SK-N-SH treated with all-trans-retinoic acid at 6 μM for 48 hours (cell line): ENCODE measurements at regions not wholly inside any gene's neighbourhood (a gene's known extent, or its start where the extent isn't known, plus 50 kb on each side); places are given as distances from the start of the nearest gene placed in this dataset.

Experiments used
- ATAC-seq: fragments of 200-7000 bp; cut with Tn5 transposase; 3 replicates; pipeline ENCODE4 v1.9.1; 2020; ENCODE audit warnings: mild to moderate bottlenecking, moderate library complexity
- ARNTL ChIP-seq: fragments of 450-650 bp; formaldehyde crosslinking; IDR thresholded peaks from 2 replicates; pipeline ENCODE4 v1.5.0; 2020; ENCODE audit warnings: low read depth, mild to moderate bottlenecking, moderate library complexity, borderline replicate concordance
- CREB5 ChIP-seq: fragments of 250-450 bp; sonication (Bioruptor Pico); IDR thresholded peaks from 2 replicates; pipeline ENCODE4 v1.5.1; 2020; ENCODE audit warnings: low read depth, mild to moderate bottlenecking, moderate library complexity
- CSDC2 ChIP-seq: fragments of 250-450 bp; sonication (Bioruptor Pico); IDR thresholded peaks from 2 replicates; pipeline ENCODE4 v1.5.0; 2020; ENCODE audit warnings: mild to moderate bottlenecking, moderate library complexity
- CSRNP3 ChIP-seq: fragments of 250-450 bp; sonication (Bioruptor Pico); IDR thresholded peaks from 2 replicates; pipeline ENCODE4 v1.5.1; 2021; ENCODE audit warnings: mild to moderate bottlenecking, moderate library complexity
- ESRRG ChIP-seq: fragments of 250-450 bp; sonication (Bioruptor Pico); IDR thresholded peaks from 2 replicates; pipeline ENCODE4 v1.6.1; 2021; ENCODE audit warnings: mild to moderate bottlenecking
- GLIS3 ChIP-seq: fragments of 250-450 bp; sonication (Bioruptor Pico); IDR thresholded peaks from 2 replicates; pipeline ENCODE4 v1.5.0; 2020; ENCODE audit warnings: mild to moderate bottlenecking, moderate library complexity
- ISL1 ChIP-seq: fragments of 250-450 bp; sonication (Bioruptor Pico); IDR thresholded peaks from 2 replicates; pipeline ENCODE4 v2.1.2; 2022; ENCODE audit warnings: mild to moderate bottlenecking, moderate library complexity
- OSR1 ChIP-seq: fragments of 250-450 bp; sonication (Bioruptor Pico); IDR thresholded peaks from 2 replicates; pipeline ENCODE4 v1.8.0; 2022; ENCODE audit warnings: moderate library complexity, mild to moderate bottlenecking, inconsistent platforms
- PATZ1 ChIP-seq: fragments of 250-450 bp; sonication (Bioruptor Pico); IDR thresholded peaks from 2 replicates; pipeline ENCODE4 v1.8.0; 2020; ENCODE audit warnings: mild to moderate bottlenecking, moderate library complexity, borderline replicate concordance
- POU6F1 ChIP-seq: fragments of 250-450 bp; sonication (Bioruptor Pico); IDR thresholded peaks from 2 replicates; pipeline ENCODE4 v1.8.0; 2021; ENCODE audit warnings: low read depth, mild to moderate bottlenecking, moderate library complexity, borderline replicate concordance
- RARB ChIP-seq: fragments of 250-450 bp; sonication (Bioruptor Pico); IDR thresholded peaks from 2 replicates; pipeline ENCODE4 v1.8.0; 2021; ENCODE audit warnings: mild to moderate bottlenecking, moderate library complexity
- SNAI2 ChIP-seq: fragments of 250-450 bp; sonication (Bioruptor Pico); IDR thresholded peaks from 2 replicates; pipeline ENCODE4 v1.5.0; 2020; ENCODE audit warnings: mild to moderate bottlenecking, moderate library complexity
- TCF4 ChIP-seq: fragments of 250-450 bp; sonication (Bioruptor Pico); IDR thresholded peaks from 2 replicates; pipeline ENCODE4 v1.8.0; 2021; ENCODE audit warnings: mild to moderate bottlenecking, moderate library complexity, borderline replicate concordance
- TOX ChIP-seq: fragments of 250-450 bp; sonication (Bioruptor Pico); IDR thresholded peaks from 2 replicates; pipeline ENCODE4 v1.8.0; 2021; ENCODE audit warnings: mild to moderate bottlenecking, moderate library complexity, borderline replicate concordance
- TSHZ2 ChIP-seq: fragments of 250-450 bp; sonication (Bioruptor Pico); IDR thresholded peaks from 2 replicates; pipeline ENCODE4 v1.5.0; 2020; ENCODE audit warnings: mild to moderate bottlenecking, moderate library complexity
- ZC3H10 ChIP-seq: fragments of 250-450 bp; sonication (Bioruptor Pico); IDR thresholded peaks from 2 replicates; pipeline ENCODE4 v1.5.1; 2021; ENCODE audit warnings: mild to moderate bottlenecking, moderate library complexity
- ZFP3 ChIP-seq: fragments of 250-450 bp; sonication (Bioruptor Pico); IDR thresholded peaks from 2 replicates; pipeline ENCODE4 v1.5.0; 2020; ENCODE audit warnings: mild to moderate bottlenecking, moderate library complexity
- ZFP30 ChIP-seq: fragments of 450-650 bp; formaldehyde crosslinking; IDR thresholded peaks from 2 replicates; pipeline ENCODE4 v1.5.0; 2022; ENCODE audit warnings: mild to moderate bottlenecking, moderate library complexity
- ZNF565 ChIP-seq: fragments of 450-650 bp; formaldehyde crosslinking; conservative IDR thresholded peaks from 2 replicates; pipeline ENCODE4 v1.5.0; 2020; ENCODE audit warnings: low read depth, mild to moderate bottlenecking, moderate library complexity
- ZNF70 ChIP-seq: fragments of 450-650 bp; formaldehyde crosslinking; IDR thresholded peaks from 2 replicates; pipeline ENCODE4 v1.5.0; 2020; ENCODE audit warnings: mild to moderate bottlenecking, moderate library complexity
- ZNF8 ChIP-seq: fragments of 450-650 bp; formaldehyde crosslinking; IDR thresholded peaks from 2 replicates; pipeline ENCODE4 v1.5.0; 2020; ENCODE audit warnings: mild to moderate bottlenecking, moderate library complexity

- no peak for ATAC-seq
- TF ChIP-seq ZNF8 (CRISPR knock-in tag) = no peak
- TF ChIP-seq ZC3H10 (CRISPR knock-in tag) = no peak
- no peak for TF ChIP-seq ZFP3
- no peak for TF ChIP-seq TSHZ2 (CRISPR knock-in tag)
- no peak for TF ChIP-seq TCF4 (CRISPR knock-in tag)
- no peak for TF ChIP-seq POU6F1 (CRISPR knock-in tag)
- no peak for TF ChIP-seq RARB (CRISPR knock-in tag)
- no peak for TF ChIP-seq SNAI2 (CRISPR knock-in tag)
- TF ChIP-seq ISL1 (CRISPR knock-in tag) = no peak
- no peak for TF ChIP-seq ZNF565 (CRISPR knock-in tag)
- TF ChIP-seq PATZ1 = no peak
- TF ChIP-seq ESRRG = no peak
- no peak for TF ChIP-seq TOX (CRISPR knock-in tag)
- TF ChIP-seq ZNF70 (CRISPR knock-in tag) = no peak
- TF ChIP-seq, all 23 proteins: peak for 0
These were observed 689.6 kb downstream of the DHX35 start for GRCh38 chr20:39651645-39652325.

- ATAC-seq = no peak
- TF ChIP-seq CSRNP3 (CRISPR knock-in tag) (no peak), GLIS3 (no peak), OSR1 (CRISPR knock-in tag) (no peak), ARNTL (no peak), ZFP30 (CRISPR knock-in tag) (no peak), SNAI2 (CRISPR knock-in tag) (no peak), TOX (CRISPR knock-in tag) (no peak), TSHZ2 (CRISPR knock-in tag) (no peak)
These were observed 684.8 kb downstream of the DHX35 start for GRCh38 chr20:39646874-39647413.

- no peak for ATAC-seq
- TF ChIP-seq ISL1 (CRISPR knock-in tag) (no peak), ZNF565 (CRISPR knock-in tag) (no peak), POU6F1 (CRISPR knock-in tag) (no peak), ESRRG (no peak), TOX (CRISPR knock-in tag) (no peak), RARB (CRISPR knock-in tag) (no peak), SNAI2 (CRISPR knock-in tag) (no peak), CREB5 (CRISPR knock-in tag) (no peak), ZFP3 (no peak), GLIS3 (no peak), ZFP30 (CRISPR knock-in tag) (no peak), ARNTL (no peak), ZNF8 (CRISPR knock-in tag) (no peak), CSDC2 (CRISPR knock-in tag) (no peak), TCF4 (CRISPR knock-in tag) (no peak)
These were observed 683.0 kb downstream of the DHX35 start for GRCh38 chr20:39645131-39645530.
